Endothelial cell of umbilical vein (primary cell): ENCODE measurements at regions not wholly inside any gene's neighbourhood (a gene's known extent, or its start where the extent isn't known, plus 50 kb on each side); places are given as distances from the start of the nearest gene placed in this dataset.

ENCODE experiments used
- BruUV-seq: library from RNA; stranded (reverse); fragments of 400-500 nt; replicated peaks from 2 replicates; lab custom pipeline; 2021; lab: Mats Ljungman, UMichigan
- CTCF ChIA-PET: fragments of 300-600, 350-600 bp; sonication (Branson Sonifier 250); formaldehyde crosslinking; loops from one replicate; lab custom pipeline; 2021; ENCODE audit warnings: antibody characterized with exemption, inconsistent platforms; lab: Charles Lee
- POLR2A ChIA-PET: fragments of 300-600, 350-600 bp; sonication (Branson Sonifier 250); formaldehyde crosslinking; loops from one replicate; lab custom pipeline; 2021; ENCODE audit warnings: antibody characterized with exemption, inconsistent platforms; lab: Charles Lee
- DNase-seq: peaks from one replicate; pipeline ENCODE4 v3.0.0-alpha.2; 2011; ENCODE audit warnings: low read depth, low spot score
- FAIRE-seq: peaks from 2 replicates; lab custom pipeline; 2011; peaks lifted over from hg19 to GRCh38; lab: Jason Lieb, UNC
- H2AFZ ChIP-seq: 2 replicates; pipeline ENCODE4 v1.6.0; 2012; ENCODE audit warnings: low read depth, low read length, control low read depth, inconsistent platforms
- H3K27ac ChIP-seq: 2 replicates; pipeline ENCODE4 v1.5.1; 2011; ENCODE audit warnings: low read depth, mild to moderate bottlenecking, control low read depth, low read length, moderate library complexity; ENCODE audit not compliant: insufficient read depth
- H3K27me3 ChIP-seq, 2 experiments: 2 replicates each; pipeline versions ENCODE4 v1.6.0 to v1.6.1; 2011; ENCODE audit warnings: low read length in 2 of 2, mixed read lengths in 1 of 2; ENCODE audit not compliant: control insufficient read depth in 2 of 2, insufficient read depth in 2 of 2
- H3K36me3 ChIP-seq, 2 experiments: 2 replicates in 1 of 2; 3 replicates in 1 of 2; pipeline ENCODE4 v1.5.1; 2011; ENCODE audit warnings: low read length in 2 of 2, mild to moderate bottlenecking in 1 of 2, moderate library complexity in 1 of 2; ENCODE audit not compliant: control insufficient read depth in 2 of 2, insufficient read depth in 2 of 2; ENCODE audit errors: extremely low read depth in 1 of 2
- H3K4me1 ChIP-seq: 3 replicates; pipeline ENCODE4 v1.5.1; 2011; ENCODE audit warnings: mild to moderate bottlenecking, low read length; ENCODE audit not compliant: control insufficient read depth, insufficient read depth; ENCODE audit errors: extremely low read depth
- H3K4me2 ChIP-seq: 2 replicates; pipeline ENCODE4 v1.6.1; 2011; ENCODE audit warnings: low read length, control low read depth, mixed read lengths; ENCODE audit not compliant: insufficient read depth
- H3K4me3 ChIP-seq, 3 experiments: fragments of 200-600 bp in 1 of 3; sonication (generic), shearing (Covaris generic) in 1 of 3; replicated peaks in 1 of 3; 2 replicates each; pipeline ENCODE4 v1.5.1; 2011 to 2016; ENCODE audit warnings: control low read depth in 3 of 3, low read length in 3 of 3, mild to moderate bottlenecking in 2 of 3, inconsistent platforms in 1 of 3, low read depth in 1 of 3, moderate library complexity in 1 of 3; ENCODE audit not compliant: insufficient read depth in 1 of 3
- H3K79me2 ChIP-seq: 2 replicates; pipeline ENCODE4 v1.6.0; 2012; ENCODE audit warnings: low read length, inconsistent platforms; ENCODE audit not compliant: control insufficient read depth, insufficient read depth
- H3K9ac ChIP-seq: replicated peaks from 2 replicates; pipeline ENCODE3; 2011; ENCODE audit warnings: low read length, control low read depth; ENCODE audit not compliant: insufficient read depth; ENCODE audit errors: extremely low read depth
- H3K9me1 ChIP-seq: replicated peaks from 3 replicates; pipeline ENCODE4 v1.6.0; 2011; ENCODE audit warnings: mild to moderate bottlenecking, low read length; ENCODE audit not compliant: control insufficient read depth, insufficient read depth; ENCODE audit errors: extremely low read depth
- H3K9me3 ChIP-seq: replicated peaks from 2 replicates; pipeline ENCODE4 v1.5.1; 2012; ENCODE audit warnings: low read length, inconsistent platforms; ENCODE audit not compliant: control insufficient read depth, insufficient read depth
- H4K20me1 ChIP-seq: replicated peaks from 2 replicates; pipeline ENCODE3; 2011; ENCODE audit warnings: mild to moderate bottlenecking, low read length; ENCODE audit not compliant: control insufficient read depth, insufficient read depth; ENCODE audit errors: extremely low read depth
- EZH2 ChIP-seq: IDR thresholded peaks from 2 replicates; pipeline ENCODE4 v1.6.1; 2012; ENCODE audit warnings: borderline replicate concordance, low read depth, mild to moderate bottlenecking, moderate library complexity, low read length, inconsistent platforms; ENCODE audit not compliant: severe bottlenecking
- FOS ChIP-seq: IDR thresholded peaks from 2 replicates; pipeline ENCODE4 v1.6.1; 2011; ENCODE audit warnings: mild to moderate bottlenecking, low read length, moderate library complexity, borderline replicate concordance; ENCODE audit not compliant: insufficient read depth
- GATA2 ChIP-seq: IDR thresholded peaks from 2 replicates; pipeline ENCODE4 v1.7.0; 2011; ENCODE audit warnings: low read depth, mild to moderate bottlenecking, moderate library complexity, mixed read lengths, low read length; ENCODE audit not compliant: insufficient read length, insufficient read depth
- JUN ChIP-seq: IDR thresholded peaks from 2 replicates; pipeline ENCODE4 v1.6.1; 2011; ENCODE audit warnings: borderline replicate concordance, low read depth; ENCODE audit not compliant: insufficient read length, insufficient read depth
- POLR2A ChIP-seq: IDR thresholded peaks from 2 replicates; pipeline ENCODE4 v1.6.1; 2012; ENCODE audit warnings: low read depth, mild to moderate bottlenecking, control low read depth, low read length
- dilution Hi-C: fragments of 300-500 bp; cut with MboI; formaldehyde crosslinking; loops from one replicate; pipeline ENCODE4 v1.15.0; 2019; ENCODE audit warnings: low sequenced_read_pairs; ENCODE audit not compliant: extremely low pct_ligation_motif_present
- intact Hi-C: fragments of 100-400 bp; cut with micrococcal nuclease; formaldehyde crosslinking; loops from one replicate; pipeline ENCODE4 v1.10.0; 2022
- TF ChIP-seq, protein P1 (sequence below): IDR thresholded peaks from 2 replicates; pipeline ENCODE4 v1.6.1; 2011; ENCODE audit not compliant: insufficient read depth, insufficient read length
- TF ChIP-seq, protein P2 (sequence below), 2 donors: IDR thresholded peaks; 1 replicate in 1 of 2; 2 replicates in 1 of 2; pipeline ENCODE4 v1.5.1; 2011; ENCODE audit warnings: low read length in 2 of 2, mild to moderate bottlenecking in 2 of 2, moderate library complexity in 2 of 2, control low read depth in 1 of 2, inconsistent platforms in 1 of 2, low read depth in 1 of 2; ENCODE audit not compliant: insufficient read depth in 1 of 2; ENCODE audit errors: extremely low read depth in 1 of 2

DNA sequence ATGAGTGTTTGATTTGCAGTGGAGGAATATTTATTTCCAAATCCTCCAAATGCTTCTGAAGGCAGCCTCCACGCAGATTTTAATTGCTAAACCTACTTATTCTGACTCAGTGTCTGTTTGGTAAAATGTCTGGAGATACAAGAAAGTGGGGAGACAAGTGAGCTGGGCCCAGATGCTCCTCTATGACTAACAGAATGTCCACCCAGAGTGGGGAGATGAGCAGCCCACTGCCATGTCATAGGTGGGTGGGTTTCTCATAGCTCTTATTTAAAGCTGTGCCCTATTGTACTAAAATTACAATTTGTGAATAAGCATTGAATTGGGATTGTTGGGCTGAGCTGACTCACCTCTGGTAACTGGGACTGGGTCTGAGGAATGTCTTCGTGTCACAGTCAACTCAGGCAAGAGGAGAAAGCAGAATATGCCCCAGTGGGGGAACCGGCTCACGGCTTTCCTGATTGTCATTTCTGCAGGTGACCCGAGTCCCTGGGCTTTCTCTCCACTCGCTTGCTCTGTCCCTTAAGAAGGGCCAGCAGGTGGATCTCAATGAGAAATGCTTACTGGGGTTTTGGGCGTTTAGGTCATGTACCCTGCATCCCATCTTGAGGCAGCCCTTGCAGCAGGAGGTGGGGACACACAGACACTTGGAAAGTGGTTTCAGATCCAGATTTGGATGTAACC, 116.3 kb upstream of the SPRED2 start:
- no TSS peak for BruUV-seq
- FAIRE-seq (no peak), DNase-seq (no peak)
- POLR2A ChIA-PET = no interaction called here
- H3K9me1 ChIP-seq = no peaks in the 10 kb centered on the region
- H4K20me1 ChIP-seq = no peaks in the 10 kb centered on the region
- CTCF ChIA-PET = interaction anchor here (3.2 kb wide), 1 partner anchor 284 kb away, joined by 15 read pairs; no protein-coding TSS in a partner anchor
- H3K4me2 ChIP-seq = no peak overlapping the region
- H3K4me3 ChIP-seq = no peak overlapping the region
- no peak overlapping the region for H2AFZ ChIP-seq
- peaks cover 11% of the 10 kb centered on the region for H3K4me1 ChIP-seq
- no peak overlapping the region for H3K27ac ChIP-seq
- dilution Hi-C loops (no loop called here), intact Hi-C loops (no loop called here)
- no peaks in the 10 kb centered on the region for H3K79me2 ChIP-seq
- TF ChIP-seq, protein P1, sequence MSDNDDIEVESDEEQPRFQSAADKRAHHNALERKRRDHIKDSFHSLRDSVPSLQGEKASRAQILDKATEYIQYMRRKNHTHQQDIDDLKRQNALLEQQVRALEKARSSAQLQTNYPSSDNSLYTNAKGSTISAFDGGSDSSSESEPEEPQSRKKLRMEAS = no peak
- no peak for TF ChIP-seq JUN
- TF ChIP-seq EZH2 = no peak
- TF ChIP-seq, protein P2, sequence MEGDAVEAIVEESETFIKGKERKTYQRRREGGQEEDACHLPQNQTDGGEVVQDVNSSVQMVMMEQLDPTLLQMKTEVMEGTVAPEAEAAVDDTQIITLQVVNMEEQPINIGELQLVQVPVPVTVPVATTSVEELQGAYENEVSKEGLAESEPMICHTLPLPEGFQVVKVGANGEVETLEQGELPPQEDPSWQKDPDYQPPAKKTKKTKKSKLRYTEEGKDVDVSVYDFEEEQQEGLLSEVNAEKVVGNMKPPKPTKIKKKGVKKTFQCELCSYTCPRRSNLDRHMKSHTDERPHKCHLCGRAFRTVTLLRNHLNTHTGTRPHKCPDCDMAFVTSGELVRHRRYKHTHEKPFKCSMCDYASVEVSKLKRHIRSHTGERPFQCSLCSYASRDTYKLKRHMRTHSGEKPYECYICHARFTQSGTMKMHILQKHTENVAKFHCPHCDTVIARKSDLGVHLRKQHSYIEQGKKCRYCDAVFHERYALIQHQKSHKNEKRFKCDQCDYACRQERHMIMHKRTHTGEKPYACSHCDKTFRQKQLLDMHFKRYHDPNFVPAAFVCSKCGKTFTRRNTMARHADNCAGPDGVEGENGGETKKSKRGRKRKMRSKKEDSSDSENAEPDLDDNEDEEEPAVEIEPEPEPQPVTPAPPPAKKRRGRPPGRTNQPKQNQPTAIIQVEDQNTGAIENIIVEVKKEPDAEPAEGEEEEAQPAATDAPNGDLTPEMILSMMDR (IDR thresholded peaks at IDR 0.05; ENCODE audit: extremely low read depth in 1 of 2, insufficient read depth in 1 of 2, low read depth in 1 of 2, low read length in 2 of 2) = no peak
- TF ChIP-seq FOS = no peak
- TF ChIP-seq POLR2A = no peak
- no peak for TF ChIP-seq GATA2
- no peak overlapping the region for H3K9ac ChIP-seq
- H3K27me3 ChIP-seq = no peaks in the 10 kb centered on the region
- no peaks in the 10 kb centered on the region for H3K9me3 ChIP-seq
- H3K36me3 ChIP-seq = no peaks in the 10 kb centered on the region
